Progenitor cell of endocrine pancreas (in vitro differentiated cells): ENCODE measurements at regions not wholly inside any gene's neighbourhood (a gene's known extent, or its start where the extent isn't known, plus 50 kb on each side); places are given as distances from the start of the nearest gene placed in this dataset.

Source experiments
- DNase-seq: peaks from one replicate; pipeline ENCODE4 v3.0.0; 2021; ENCODE audit warnings: low spot score; ENCODE audit not compliant: unreplicated experiment
- H3K27ac Mint-ChIP-seq: 2 replicates; pipeline ENCODE4 v1.8.0; 2021; ENCODE audit warnings: mild to moderate bottlenecking, moderate library complexity, mixed read lengths
- H3K27me3 Mint-ChIP-seq: 2 replicates; pipeline ENCODE4 v1.8.0; 2021; ENCODE audit warnings: mixed read lengths
- H3K36me3 Mint-ChIP-seq: 2 replicates; pipeline ENCODE4 v1.8.0; 2022; ENCODE audit warnings: mixed read lengths; ENCODE audit not compliant: insufficient read depth
- H3K4me1 Mint-ChIP-seq: 2 replicates; pipeline ENCODE4 v1.8.0; 2021; ENCODE audit warnings: low read depth, mixed read lengths
- H3K4me3 Mint-ChIP-seq: 2 replicates; pipeline ENCODE4 v1.8.0; 2021; ENCODE audit warnings: low read depth, mild to moderate bottlenecking, moderate library complexity, mixed read lengths
- H3K9me3 Mint-ChIP-seq: 2 replicates; pipeline ENCODE4 v1.8.0; 2021; ENCODE audit warnings: low read depth, mixed read lengths
- TF ChIP-seq, protein P1 (sequence below): fragments of 200-600 bp; sonication (generic); IDR thresholded peaks from one replicate; pipeline ENCODE4 v1.5.0; 2021; ENCODE audit warnings: antibody characterized with exemption, mild to moderate bottlenecking; ENCODE audit not compliant: unreplicated experiment

- H3K27me3 Mint-ChIP-seq, result no peaks in the 10 kb centered on the region
- TF ChIP-seq, protein P1, sequence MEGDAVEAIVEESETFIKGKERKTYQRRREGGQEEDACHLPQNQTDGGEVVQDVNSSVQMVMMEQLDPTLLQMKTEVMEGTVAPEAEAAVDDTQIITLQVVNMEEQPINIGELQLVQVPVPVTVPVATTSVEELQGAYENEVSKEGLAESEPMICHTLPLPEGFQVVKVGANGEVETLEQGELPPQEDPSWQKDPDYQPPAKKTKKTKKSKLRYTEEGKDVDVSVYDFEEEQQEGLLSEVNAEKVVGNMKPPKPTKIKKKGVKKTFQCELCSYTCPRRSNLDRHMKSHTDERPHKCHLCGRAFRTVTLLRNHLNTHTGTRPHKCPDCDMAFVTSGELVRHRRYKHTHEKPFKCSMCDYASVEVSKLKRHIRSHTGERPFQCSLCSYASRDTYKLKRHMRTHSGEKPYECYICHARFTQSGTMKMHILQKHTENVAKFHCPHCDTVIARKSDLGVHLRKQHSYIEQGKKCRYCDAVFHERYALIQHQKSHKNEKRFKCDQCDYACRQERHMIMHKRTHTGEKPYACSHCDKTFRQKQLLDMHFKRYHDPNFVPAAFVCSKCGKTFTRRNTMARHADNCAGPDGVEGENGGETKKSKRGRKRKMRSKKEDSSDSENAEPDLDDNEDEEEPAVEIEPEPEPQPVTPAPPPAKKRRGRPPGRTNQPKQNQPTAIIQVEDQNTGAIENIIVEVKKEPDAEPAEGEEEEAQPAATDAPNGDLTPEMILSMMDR, result no peak
- DNase-seq, result no peak
- H3K36me3 Mint-ChIP-seq, result no peaks in the 10 kb centered on the region
- H3K27ac Mint-ChIP-seq, result no peak overlapping the region
- H3K4me1 Mint-ChIP-seq, result no peaks in the 10 kb centered on the region
- no peak overlapping the region for H3K4me3 Mint-ChIP-seq
- no peaks in the 10 kb centered on the region for H3K9me3 Mint-ChIP-seq
Observed at GRCh38 chr7:31398815-31399214, 58.3 kb upstream of the NEUROD6 start.

DNA sequence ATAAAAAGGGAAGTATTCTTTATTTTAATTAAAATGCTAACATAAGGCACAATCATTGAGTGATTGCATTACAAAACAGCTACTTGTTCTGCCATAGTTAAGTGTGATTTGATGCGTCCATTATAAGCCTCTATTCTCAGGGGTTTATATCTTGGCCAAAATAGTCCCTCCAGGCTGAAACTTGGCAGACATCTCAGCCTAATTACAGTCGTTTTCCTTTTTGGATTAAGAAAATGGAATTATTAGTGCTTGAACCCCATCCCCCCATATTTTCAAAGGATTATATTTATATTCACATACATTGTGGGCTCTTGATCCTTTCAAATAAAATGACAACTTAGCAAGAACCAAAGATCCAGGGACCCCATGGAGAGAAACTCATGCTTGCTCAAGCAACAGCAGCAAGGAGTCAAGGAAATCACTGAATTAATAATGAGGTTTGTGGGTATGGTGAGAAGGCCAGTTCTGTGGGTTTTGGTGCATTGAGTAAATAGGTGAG, 66.7 kb upstream of the NEUROD6 start:
- Mint-ChIP-seq H3K4me3 (no peak overlapping the region), H3K4me1 (peaks cover 5% of the 10 kb centered on the region), H3K9me3 (no peaks in the 10 kb centered on the region), H3K27ac (no peak overlapping the region), H3K27me3 (no peaks in the 10 kb centered on the region), H3K36me3 (no peaks in the 10 kb centered on the region)
- no peak for DNase-seq
- TF ChIP-seq, protein P1, result no peak

DNA sequence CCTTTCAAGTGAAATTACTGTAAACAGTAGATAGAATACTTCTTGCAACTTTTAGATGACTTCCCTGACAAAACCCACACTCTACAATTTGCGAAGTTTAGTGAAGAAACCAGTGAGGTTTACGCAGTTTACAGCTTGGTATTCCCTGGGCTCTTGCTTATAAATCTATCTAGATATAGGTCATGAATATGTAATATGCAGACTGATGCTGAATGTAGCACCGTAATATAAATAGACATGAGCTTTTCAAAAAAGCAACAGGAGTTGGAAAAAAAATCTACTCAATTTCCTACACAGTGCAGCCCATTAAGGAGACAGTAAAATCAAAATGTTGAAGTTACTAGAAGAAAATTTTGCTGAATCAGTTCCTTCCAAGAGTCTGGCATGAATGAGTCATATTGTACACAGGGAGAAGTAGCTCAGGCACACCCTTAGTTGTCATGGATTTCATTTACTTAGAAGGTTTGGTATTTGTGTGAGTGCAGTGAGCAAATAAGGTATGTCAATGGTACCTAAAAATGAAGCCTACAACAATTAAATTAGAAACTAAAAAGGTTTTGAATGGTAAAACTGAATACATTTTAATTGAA, 67.7 kb upstream of the NEUROD6 start:
- TF ChIP-seq, protein P1, result no peak
- H3K4me1 Mint-ChIP-seq, result peaks cover 5% of the 10 kb centered on the region
- no peak for DNase-seq
- H3K9me3 Mint-ChIP-seq, result no peaks in the 10 kb centered on the region
- no peaks in the 10 kb centered on the region for H3K36me3 Mint-ChIP-seq
- H3K27me3 Mint-ChIP-seq, result no peaks in the 10 kb centered on the region
- H3K4me3 Mint-ChIP-seq, result no peak overlapping the region
- H3K27ac Mint-ChIP-seq, result peak overlapping the region; percentile 33

DNA sequence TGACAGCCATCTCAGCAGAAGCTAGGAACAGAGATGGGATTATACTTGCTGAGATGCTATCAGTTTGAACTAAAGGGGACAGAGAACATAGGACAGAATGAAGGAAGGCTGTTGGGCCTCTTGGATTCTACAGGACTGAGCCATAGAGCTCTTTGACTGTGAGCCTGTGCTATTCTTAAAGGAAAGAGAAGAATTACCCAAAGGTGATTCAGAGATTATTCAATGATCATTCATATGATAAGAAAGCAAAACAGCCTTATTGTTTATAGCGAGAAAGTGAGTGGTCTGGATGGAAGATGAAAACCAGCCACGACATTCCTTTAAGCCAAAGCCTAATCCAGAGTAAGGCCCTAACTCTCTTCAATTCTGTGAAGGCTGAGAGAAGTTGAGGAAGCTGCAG, 69.7 kb upstream of the NEUROD6 start:
- no peaks in the 10 kb centered on the region for H3K9me3 Mint-ChIP-seq
- peaks cover 5% of the 10 kb centered on the region for H3K4me1 Mint-ChIP-seq
- no peak for DNase-seq
- H3K4me3 Mint-ChIP-seq, result no peak overlapping the region
- H3K27me3 Mint-ChIP-seq, result no peaks in the 10 kb centered on the region
- TF ChIP-seq, protein P1, result no peak
- H3K27ac Mint-ChIP-seq, result no peak overlapping the region
- H3K36me3 Mint-ChIP-seq, result no peaks in the 10 kb centered on the region

DNA sequence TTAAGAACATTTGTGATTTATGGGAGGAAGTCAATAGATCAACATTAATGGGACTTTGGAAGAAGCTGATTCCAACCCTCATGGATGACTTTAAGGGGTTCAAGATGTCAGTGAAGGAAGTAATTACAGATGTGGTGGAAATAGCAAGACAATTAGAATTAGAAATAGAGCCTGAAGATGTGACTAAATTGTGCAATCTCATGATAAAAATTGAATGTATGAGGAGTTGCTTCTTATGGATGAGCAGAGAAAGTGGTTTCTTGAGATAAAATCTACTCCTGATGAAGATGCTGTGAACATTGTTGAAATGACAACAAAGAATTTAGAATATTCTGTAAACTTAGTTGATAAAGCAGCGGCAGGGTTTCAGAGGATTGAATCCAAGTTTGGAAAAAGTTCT, 70.9 kb upstream of the NEUROD6 start:
- no peak for DNase-seq
- H3K4me1 Mint-ChIP-seq, result peaks cover 5% of the 10 kb centered on the region
- H3K9me3 Mint-ChIP-seq, result no peaks in the 10 kb centered on the region
- H3K36me3 Mint-ChIP-seq, result no peaks in the 10 kb centered on the region
- no peak overlapping the region for H3K27ac Mint-ChIP-seq
- H3K27me3 Mint-ChIP-seq, result no peaks in the 10 kb centered on the region
- H3K4me3 Mint-ChIP-seq, result no peak overlapping the region
- TF ChIP-seq, protein P1, result no peak
